Esophagus (tissue), 2 donors: ENCODE measurements at regions not wholly inside any gene's neighbourhood (a gene's known extent, or its start where the extent isn't known, plus 50 kb on each side); places are given as distances from the start of the nearest gene placed in this dataset.

Experiments
- H3K27ac ChIP-seq, 2 donors: one replicate each; pipeline ENCODE4 v1.5.1; 2013; ENCODE audit warnings: low read depth in 2 of 2, mild to moderate bottlenecking in 2 of 2, inconsistent platforms in 1 of 2, low read length in 1 of 2, moderate library complexity in 1 of 2
- H3K27me3 ChIP-seq, 2 donors: one replicate each; pipeline ENCODE4 v1.6.1; 2013; ENCODE audit warnings: low read length in 2 of 2, control low read depth in 1 of 2, mild to moderate bottlenecking in 1 of 2; ENCODE audit not compliant: insufficient read depth in 2 of 2, control insufficient read depth in 1 of 2
- H3K36me3 ChIP-seq, 2 donors: one replicate each; pipeline ENCODE4 v1.6.1; 2013; ENCODE audit warnings: low read length in 1 of 2; ENCODE audit not compliant: control insufficient read depth in 2 of 2, insufficient read depth in 2 of 2
- H3K4me1 ChIP-seq, 2 donors: one replicate each; pipeline ENCODE4 v1.6.1; 2013; ENCODE audit warnings: low read length in 1 of 2; ENCODE audit not compliant: control insufficient read depth in 2 of 2, insufficient read depth in 2 of 2
- H3K4me3 ChIP-seq, 2 donors: one replicate each; pipeline ENCODE4 v1.5.1; 2013; ENCODE audit warnings: low read length in 2 of 2, mild to moderate bottlenecking in 2 of 2, low read depth in 1 of 2, moderate library complexity in 1 of 2
- H3K9me3 ChIP-seq, 2 donors: one replicate each; pipeline ENCODE4 v1.6.1; 2013; ENCODE audit warnings: mild to moderate bottlenecking in 2 of 2, low read depth in 1 of 2, low read length in 1 of 2, moderate library complexity in 1 of 2; ENCODE audit not compliant: control insufficient read depth in 2 of 2, insufficient read depth in 1 of 2
- WGBS, 2 donors: extraction: QIAGEN DNeasy Blood & Tissue Kit; methylation state at CpG; one replicate each; pipeline ENCODE4 v1.1.7; 2013; 5-methylcytosine and 5-hydroxymethylcytosine counted together
- donor health status: healthy with polysubstance abuse.
- donor health status: Bipolar disorder and iron deficiency.

DNA sequence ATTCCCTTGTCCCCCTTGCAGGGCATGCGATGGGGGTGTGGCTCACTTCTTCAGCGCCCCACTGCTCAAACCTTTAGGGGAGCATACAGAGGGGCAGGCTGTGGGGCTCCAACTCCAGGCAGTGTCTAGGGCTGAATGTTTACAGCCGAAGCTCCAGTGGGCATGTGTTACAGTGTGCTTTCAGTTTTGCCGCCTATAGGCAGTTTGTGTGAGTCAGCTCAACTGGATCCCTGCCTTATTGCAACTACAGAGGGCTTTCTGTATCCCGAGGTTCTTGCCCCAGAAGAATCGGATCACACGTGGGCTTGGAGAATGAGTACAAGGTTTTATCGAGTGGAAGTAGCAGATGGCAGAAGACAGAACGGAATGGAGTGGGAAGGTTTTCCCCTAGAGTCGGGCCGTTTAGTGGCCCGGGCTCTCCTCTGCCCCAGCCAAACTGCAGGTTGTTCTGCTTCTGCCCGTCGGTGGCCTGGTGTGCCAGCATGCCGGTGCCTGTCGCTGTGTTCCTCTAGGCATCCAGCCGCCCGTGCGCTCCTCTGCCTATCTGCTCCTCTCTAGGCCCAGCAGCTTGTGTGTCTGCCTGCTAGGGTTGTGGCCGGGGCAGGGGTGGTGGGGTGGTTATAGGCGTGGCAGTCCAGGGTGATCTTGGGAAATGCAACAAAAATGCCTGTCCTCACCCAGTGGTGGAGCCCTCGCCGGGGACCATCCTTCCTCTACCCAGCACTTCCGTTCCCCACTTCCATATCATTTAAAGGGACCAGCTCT, 435.9 kb upstream of the SGCG start:
- no peak overlapping the region for H3K4me3 ChIP-seq
- no peaks in the 10 kb centered on the region for H3K36me3 ChIP-seq

GRCh38 chr13:22748866-22749577, 431.8 kb upstream of the SGCG start:
- no peaks in the 10 kb centered on the region for H3K36me3 ChIP-seq
- no peak overlapping the region for H3K27ac ChIP-seq
- no peaks in the 10 kb centered on the region for H3K4me1 ChIP-seq
- H3K27me3 ChIP-seq, result no peaks in the 10 kb centered on the region
- WGBS, 2 donors, result 61 to 64% methylated on average over 5 of the region's 5 CpGs
- H3K9me3 ChIP-seq, result no peaks in the 10 kb centered on the region
- H3K4me3 ChIP-seq, result no peak overlapping the region

More for the DNA sequence above, 435.9 kb upstream of the SGCG start:
- no peaks in the 10 kb centered on the region for H3K27me3 ChIP-seq
- H3K9me3 ChIP-seq, result no peaks in the 10 kb centered on the region
- H3K27ac ChIP-seq, result no peak overlapping the region
- no peaks in the 10 kb centered on the region for H3K4me1 ChIP-seq
- WGBS, 2 donors, result 77 to 88% methylated on average over 21 to 24 of the region's 24 CpGs

DNA sequence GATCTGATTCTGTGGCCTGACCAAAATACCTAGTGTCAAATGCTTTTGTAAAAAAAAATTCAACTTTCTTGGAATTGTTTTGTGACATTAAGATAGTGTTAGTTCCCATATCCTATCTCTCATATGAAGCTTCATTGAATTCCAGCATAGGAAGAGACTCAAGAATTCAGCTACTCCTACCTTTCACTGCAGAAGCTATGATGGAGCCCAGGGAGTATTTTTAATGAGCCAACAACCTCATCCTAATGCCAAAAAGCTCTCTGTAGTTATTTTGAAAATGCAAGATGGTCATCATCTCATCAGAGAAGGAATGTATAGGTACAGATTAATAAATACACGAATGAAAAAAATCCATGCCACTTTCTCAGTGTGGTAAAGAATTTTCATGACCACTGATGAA, 431.2 kb upstream of the SGCG start:
- Histone ChIP-seq H3K36me3 (no peaks in the 10 kb centered on the region), H3K27me3 (no peaks in the 10 kb centered on the region), H3K4me1 (no peaks in the 10 kb centered on the region), H3K27ac (no peak overlapping the region), H3K9me3 (no peaks in the 10 kb centered on the region), H3K4me3 (no peak overlapping the region)
- WGBS, 2 donors, result 67 to 91% methylated on average over 1 of the region's 1 CpG

DNA sequence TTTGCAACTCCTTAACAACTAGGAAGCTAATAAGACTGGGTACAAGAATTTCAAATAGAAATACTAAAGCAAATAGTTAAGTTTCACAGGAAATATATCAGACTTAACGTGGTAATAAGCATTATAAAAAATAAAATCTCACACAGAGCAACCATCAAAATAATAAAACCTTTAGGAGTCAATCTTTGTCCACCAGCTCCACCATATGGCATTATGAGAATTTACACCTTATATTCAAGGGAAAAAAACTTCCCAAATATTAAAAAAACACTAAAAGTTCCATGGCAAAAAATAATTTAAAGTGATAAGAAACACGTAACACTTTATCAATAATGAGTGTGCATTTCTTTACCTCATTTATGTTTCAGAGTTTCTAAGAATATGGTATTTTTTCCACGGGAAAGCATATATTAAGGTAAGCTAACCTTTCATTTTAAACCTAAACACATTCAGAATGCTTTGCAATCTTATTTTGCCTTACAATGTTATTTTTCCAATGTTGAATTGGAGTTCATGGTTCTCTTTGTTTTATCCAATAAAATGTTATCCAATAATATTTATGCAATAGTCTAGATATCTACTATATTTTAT, 423.2 kb upstream of the SGCG start:
- Histone ChIP-seq H3K27me3 (no peaks in the 10 kb centered on the region), H3K9me3 (no peaks in the 10 kb centered on the region), H3K36me3 (no peaks in the 10 kb centered on the region), H3K27ac (no peak overlapping the region), H3K4me1 (no peaks in the 10 kb centered on the region), H3K4me3 (no peak overlapping the region)
- 36 to 40% methylated on average over 3 of the region's 3 CpGs for WGBS, 2 donors

DNA sequence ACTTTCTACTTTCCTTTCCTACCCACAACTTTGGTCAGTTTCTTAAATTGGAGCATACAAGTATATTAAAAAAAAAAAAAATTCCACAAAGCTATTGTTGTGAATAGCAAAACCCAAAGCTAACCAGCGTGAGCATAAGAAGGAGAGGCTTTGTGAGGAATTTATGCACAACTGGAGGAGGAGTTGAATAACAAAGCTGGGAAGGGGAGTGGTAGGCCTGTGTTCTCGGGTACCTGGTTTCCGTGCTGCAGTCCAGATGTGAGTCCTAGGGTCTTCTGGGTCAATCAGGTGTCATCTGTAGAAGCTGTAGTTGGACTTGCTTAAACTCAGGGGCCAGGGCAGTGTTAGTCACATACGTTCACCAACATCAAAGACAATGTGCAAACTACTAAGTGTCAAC, 422.5 kb upstream of the SGCG start:
- no peak overlapping the region for H3K4me3 ChIP-seq
- no peaks in the 10 kb centered on the region for H3K4me1 ChIP-seq
- WGBS, 2 donors, result 76 to 78% methylated on average over 4 of the region's 4 CpGs
- no peaks in the 10 kb centered on the region for H3K9me3 ChIP-seq
- no peaks in the 10 kb centered on the region for H3K27me3 ChIP-seq
- no peak overlapping the region for H3K27ac ChIP-seq
- H3K36me3 ChIP-seq, result no peaks in the 10 kb centered on the region

DNA sequence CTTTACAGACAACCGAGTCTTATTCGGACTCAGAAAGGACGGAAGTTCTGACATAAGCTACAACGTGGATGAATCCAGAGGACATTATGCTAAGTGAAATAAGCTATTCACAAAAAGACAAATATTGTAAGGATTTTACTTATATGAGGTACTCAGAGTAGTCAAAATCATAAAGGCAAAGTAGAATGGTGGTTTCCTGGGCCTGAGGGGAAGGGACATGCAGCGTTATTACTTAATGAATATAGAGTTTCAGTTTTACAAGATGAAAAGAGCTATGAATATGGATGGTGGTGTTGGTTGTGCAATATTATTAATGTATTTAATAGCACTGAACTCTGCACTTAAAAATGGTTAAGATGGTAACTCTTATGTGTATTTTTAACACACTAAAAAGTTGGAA, 419.1 kb upstream of the SGCG start:
- Histone ChIP-seq H3K27me3 (no peaks in the 10 kb centered on the region), H3K9me3 (no peaks in the 10 kb centered on the region), H3K36me3 (no peaks in the 10 kb centered on the region), H3K4me1 (no peaks in the 10 kb centered on the region), H3K4me3 (no peak overlapping the region), H3K27ac (no peak overlapping the region)
- 82 to 85% methylated on average over 5 of the region's 5 CpGs for WGBS, 2 donors

GRCh38 chr13:22765547-22765946, 415.2 kb upstream of the SGCG start:
- no peaks in the 10 kb centered on the region for H3K4me1 ChIP-seq
- H3K4me3 ChIP-seq, result no peak overlapping the region
- no peaks in the 10 kb centered on the region for H3K27me3 ChIP-seq
- no peaks in the 10 kb centered on the region for H3K9me3 ChIP-seq
- 59 to 68% methylated on average over 3 of the region's 3 CpGs for WGBS, 2 donors
- H3K27ac ChIP-seq, result no peak overlapping the region
- H3K36me3 ChIP-seq, result no peaks in the 10 kb centered on the region

GRCh38 chr13:22770891-22771290, 409.9 kb upstream of the SGCG start:
- Histone ChIP-seq H3K27ac (no peak overlapping the region), H3K4me1 (no peaks in the 10 kb centered on the region), H3K4me3 (no peak overlapping the region), H3K36me3 (no peaks in the 10 kb centered on the region), H3K9me3 (peaks cover 0 to 5% of the 10 kb centered on the region in 2 donors), H3K27me3 (no peaks in the 10 kb centered on the region)
- WGBS, 2 donors, result 96 to 97% methylated on average over 23 of the region's 23 CpGs

- Histone ChIP-seq H3K4me3 (no peak overlapping the region), H3K27me3 (no peaks in the 10 kb centered on the region), H3K27ac (no peak overlapping the region), H3K4me1 (no peaks in the 10 kb centered on the region), H3K36me3 (no peaks in the 10 kb centered on the region), H3K9me3 (peaks cover 0 to 5% of the 10 kb centered on the region in 2 donors)
- 70 to 72% methylated on average over 3 of the region's 3 CpGs for WGBS, 2 donors
Observed at GRCh38 chr13:22773465-22773864, 407.3 kb upstream of the SGCG start.
